ENCODE measurements at regions not wholly inside any gene's neighbourhood (a gene's known extent, or its start where the extent isn't known, plus 50 kb on each side); places are given as distances from the start of the nearest gene placed in this dataset.
"Not testable (repeated sequence)": the region's sequence is repeated elsewhere in the genome, so short reads cannot be mapped to it uniquely, and the experiment has no call there.

GRCh38 chr3:106305882-106306435 is 437.1 kb upstream of the CBLB start (continued):
- no peak for TF ChIP-seq ZBTB33 (IDR thresholded peaks at IDR 0.05)
- TF ChIP-seq CTCF (IDR thresholded peaks at IDR 0.05; ENCODE audit: low read depth, low read length, missing input control) = no peak
- no peak for TF ChIP-seq NR2F2 (IDR thresholded peaks at IDR 0.05)

GRCh38 chr3:106309274-106309673 is 440.5 kb upstream of the CBLB start:
- DNase-seq (ENCODE audit: low spot score) = no peak
- 85% methylated on average over 1 of the region's 1 CpG for WGBS
- H3K9me3 ChIP-seq (ENCODE audit: control insufficient read depth in 4 of 4, low read length in 3 of 4) = no peaks in the 10 kb centered on the region
- no peak overlapping the region for H3K9ac ChIP-seq (ENCODE audit: low read depth in 1 of 2, low read length in 2 of 2)
- TF ChIP-seq MAX (IDR thresholded peaks at IDR 0.05) = no peak
- TF ChIP-seq SP1 (IDR thresholded peaks at IDR 0.05) = no peak
- TF ChIP-seq RAD21 (IDR thresholded peaks at IDR 0.05) = no peak
- TF ChIP-seq REST (IDR thresholded peaks at IDR 0.05) = no peak
- TF ChIP-seq ATF3 (IDR thresholded peaks at IDR 0.05) = no peak
- TF ChIP-seq HNF4A (conservative IDR thresholded peaks at IDR 0.05) = no peak
- no peak for TF ChIP-seq EGR1 (IDR thresholded peaks at IDR 0.05; ENCODE audit: low read depth in 2 of 2)
- TF ChIP-seq YY1 (IDR thresholded peaks at IDR 0.05) = no peak
- TF ChIP-seq JUND (IDR thresholded peaks at IDR 0.05) = no peak
- TF ChIP-seq NR2F2 (IDR thresholded peaks at IDR 0.05) = no peak
- TF ChIP-seq HNF4G (IDR thresholded peaks at IDR 0.05) = no peak
- H3K4me3 ChIP-seq (ENCODE audit: low read depth in 1 of 3, low read length in 3 of 3) = no peak overlapping the region
- no peaks in the 10 kb centered on the region for H3K36me3 ChIP-seq (ENCODE audit: control insufficient read depth in 4 of 4, insufficient read depth in 3 of 4, low read depth in 1 of 4, low read length in 3 of 4)
- no peak overlapping the region for H3K27ac ChIP-seq (ENCODE audit: low read depth in 1 of 2, low read length in 2 of 2)
- no peaks in the 10 kb centered on the region for H3K4me1 ChIP-seq (ENCODE audit: control insufficient read depth in 4 of 4, insufficient read depth in 4 of 4, low read length in 3 of 4)
- no peaks in the 10 kb centered on the region for H3K27me3 ChIP-seq (ENCODE audit: control insufficient read depth in 4 of 4, insufficient read depth in 4 of 4, low read length in 3 of 4)

- not testable (repeated sequence) for H3K9me3 ChIP-seq (ENCODE audit: control insufficient read depth in 4 of 4, low read length in 3 of 4); H3K36me3 ChIP-seq (ENCODE audit: control insufficient read depth in 4 of 4, insufficient read depth in 3 of 4, low read depth in 1 of 4, low read length in 3 of 4); H3K27me3 ChIP-seq (ENCODE audit: control insufficient read depth in 4 of 4, insufficient read depth in 4 of 4, low read length in 3 of 4); DNase-seq (ENCODE audit: low spot score); H3K9ac ChIP-seq (ENCODE audit: low read depth in 1 of 2, low read length in 2 of 2); H3K4me3 ChIP-seq (ENCODE audit: low read depth in 1 of 3, low read length in 3 of 3); H3K4me1 ChIP-seq (ENCODE audit: control insufficient read depth in 4 of 4, insufficient read depth in 4 of 4, low read length in 3 of 4); H3K27ac ChIP-seq (ENCODE audit: low read depth in 1 of 2, low read length in 2 of 2)
- WGBS = 82% methylated on average over 4 of the region's 4 CpGs
Observed at GRCh38 chr3:106309798-106310197, 441.0 kb upstream of the CBLB start.

Data from liver (tissue), 8 donors.